Renal cortex interstitium (tissue), 11 donors: ENCODE measurements at regions not wholly inside any gene's neighbourhood (a gene's known extent, or its start where the extent isn't known, plus 50 kb on each side); places are given as distances from the start of the nearest gene placed in this dataset.

Source experiments
- DNase-seq, 11 donors: peaks; one replicate each; pipeline ENCODE4 v3.0.0-alpha.2; 2013; ENCODE audit warnings: low read depth in 9 of 11, low spot score in 4 of 11; ENCODE audit errors: extremely low read depth in 1 of 11

- DNase-seq = no peak
These were observed 150.0 kb upstream of the NECTIN1 start for GRCh38 chr11:119878990-119879389.

- DNase-seq = no peak
These were observed 147.8 kb upstream of the NECTIN1 start for GRCh38 chr11:119876841-119877240.

- DNase-seq = no peak
These were observed 147.0 kb upstream of the NECTIN1 start for GRCh38 chr11:119875841-119876600.

- no peak for DNase-seq
These were observed 145.7 kb upstream of the NECTIN1 start for GRCh38 chr11:119874660-119875238.

- DNase-seq = no peak
These were observed 144.9 kb upstream of the NECTIN1 start for GRCh38 chr11:119873761-119874421.

- no peak for DNase-seq
These were observed 143.8 kb upstream of the NECTIN1 start for GRCh38 chr11:119872611-119873310.

- no peak for DNase-seq
These were observed 136.7 kb upstream of the NECTIN1 start for GRCh38 chr11:119865661-119866156.

- no peak for DNase-seq
These were observed 135.8 kb upstream of the NECTIN1 start for GRCh38 chr11:119864836-119865235.

GRCh38 chr11:119863851-119864601 is 135.0 kb upstream of the NECTIN1 start:
- DNase-seq = peak in 4 of 11 donors; percentile 22 to 43 (median 32)

- no peak for DNase-seq
These were observed 134.2 kb upstream of the NECTIN1 start for GRCh38 chr11:119863236-119863635.

- no peak for DNase-seq
These were observed 132.2 kb upstream of the NECTIN1 start for GRCh38 chr11:119861160-119861559.

GRCh38 chr11:119860561-119861094 is 131.6 kb upstream of the NECTIN1 start:
- DNase-seq = no peak

GRCh38 chr11:119859684-119860083 is 130.7 kb upstream of the NECTIN1 start:
- DNase-seq = no peak

- DNase-seq = no peak
These were observed 129.3 kb upstream of the NECTIN1 start for GRCh38 chr11:119858288-119858687.

GRCh38 chr11:119856681-119857485 is 127.9 kb upstream of the NECTIN1 start:
- DNase-seq = no peak

- DNase-seq = no peak
These were observed 126.1 kb upstream of the NECTIN1 start for GRCh38 chr11:119855066-119855465.

- no peak for DNase-seq
These were observed 125.5 kb upstream of the NECTIN1 start for GRCh38 chr11:119854521-119854920.
